AG04450 (cell line): ENCODE measurements at regions not wholly inside any gene's neighbourhood (a gene's known extent, or its start where the extent isn't known, plus 50 kb on each side); places are given as distances from the start of the nearest gene placed in this dataset. TPM values are rescaled to one million over a fixed set of nuclear protein-coding genes. Genes with fewer than 3 reads are reported as not detected.

Experiments used
- CTCF ChIA-PET: fragments of 300-600, 350-600 bp; formaldehyde crosslinking; extraction: SDS; loops from one replicate; lab custom pipeline; 2022; ENCODE audit warnings: antibody characterized with exemption, inconsistent platforms; lab: Charles Lee
- POLR2A ChIA-PET: fragments of 350-600 bp; formaldehyde crosslinking; extraction: SDS; loops from one replicate; lab custom pipeline; 2021; ENCODE audit warnings: antibody characterized with exemption, inconsistent platforms; lab: Yijun Ruan, JAX
- DNase-seq: peaks from one replicate; pipeline ENCODE4 v3.0.0-alpha.2; 2011; ENCODE audit warnings: low read depth, low spot score
- H3K27ac ChIP-seq: one replicate; pipeline ENCODE4 v1.5.1; 2012; ENCODE audit warnings: low read depth, low read length, control low read depth
- H3K27me3 ChIP-seq: one replicate; pipeline ENCODE4 v1.6.0; 2012; ENCODE audit warnings: low read length; ENCODE audit not compliant: control insufficient read depth, insufficient read depth
- H3K4me3 ChIP-seq: 2 replicates; pipeline ENCODE4 v1.5.1; 2011; ENCODE audit warnings: mild to moderate bottlenecking, low read depth, low read length, control low read depth
- H3K9me3 ChIP-seq: 2 replicates; pipeline ENCODE4 v1.5.1; 2012; ENCODE audit warnings: low read length; ENCODE audit not compliant: control insufficient read depth, insufficient read depth
- CTCF ChIP-seq: IDR thresholded peaks from 2 replicates; pipeline ENCODE4 v1.5.1; 2011; ENCODE audit warnings: low read depth, low read length, control low read depth, inconsistent platforms
- small RNA-seq: library from RNA; depleted of rRNA; stranded (forward); fragments of <200 nt; gene quantifications from one replicate; pipeline ENCODE3, GENCODE V24; 2012; ENCODE audit warnings: low read depth; ENCODE audit not compliant: insufficient read length

GRCh38 chr6:109224994-109225393 lies 129.7 kb downstream of the CEP57L1 start:
- POLR2A ChIA-PET = no interaction called here
- no peak for TF ChIP-seq CTCF

GRCh38 chr6:109224107-109224875 lies 129.0 kb downstream of the CEP57L1 start:
- Histone ChIP-seq H3K27me3 (peaks cover 9% of the 10 kb centered on the region), H3K9me3 (no peaks in the 10 kb centered on the region), H3K4me3 (no peak overlapping the region), H3K27ac (no peak overlapping the region)
- TF ChIP-seq CTCF = no peak
- ChIA-PET CTCF (no interaction called here), POLR2A (no interaction called here)
- DNase-seq = no peak

More at GRCh38 chr6:109224994-109225393, 129.7 kb downstream of the CEP57L1 start:
- no peak for DNase-seq
- CTCF ChIA-PET = no interaction called here
- H3K27ac ChIP-seq = no peak overlapping the region
- no peak overlapping the region for H3K4me3 ChIP-seq
- H3K27me3 ChIP-seq = peaks cover 9% of the 10 kb centered on the region
- H3K9me3 ChIP-seq = no peaks in the 10 kb centered on the region

DNA sequence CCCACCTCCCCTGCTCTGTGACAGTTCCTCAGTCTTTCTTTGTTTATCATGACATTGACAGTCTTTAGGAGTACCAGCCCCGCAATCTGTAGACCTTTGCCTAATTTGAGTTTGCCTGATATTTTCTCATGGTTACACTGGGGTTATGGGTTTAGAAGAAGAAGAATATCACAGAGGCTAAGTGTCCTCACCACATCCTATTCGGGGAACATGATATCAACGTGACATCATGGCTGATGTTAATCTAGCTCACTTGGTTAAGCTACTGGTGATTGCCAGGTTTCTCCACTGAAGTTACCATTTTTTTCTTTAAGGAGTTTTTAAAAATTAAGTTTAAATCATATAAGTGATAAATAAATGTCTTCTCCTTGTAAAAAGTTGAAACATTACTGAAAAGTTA lies 127.5 kb downstream of the CEP57L1 start:
- POLR2A ChIA-PET = no interaction called here
- DNase-seq = no peak
- CTCF ChIA-PET = no interaction called here

GRCh38 chr6:109221543-109222195 lies 126.4 kb downstream of the CEP57L1 start:
- CTCF ChIA-PET = no interaction called here
- Histone ChIP-seq H3K9me3 (no peaks in the 10 kb centered on the region), H3K4me3 (no peak overlapping the region), H3K27ac (no peak overlapping the region), H3K27me3 (peaks cover 7% of the 10 kb centered on the region)
- POLR2A ChIA-PET = no interaction called here
- DNase-seq = no peak
- TF ChIP-seq CTCF = no peak

More for the DNA sequence above, 127.5 kb downstream of the CEP57L1 start:
- H3K4me3 ChIP-seq = no peak overlapping the region
- H3K27ac ChIP-seq = no peak overlapping the region
- no peaks in the 10 kb centered on the region for H3K9me3 ChIP-seq
- no peak for TF ChIP-seq CTCF
- H3K27me3 ChIP-seq = peaks cover 9% of the 10 kb centered on the region

Small RNAs in the stretch of these regions (small RNA-seq; reads per million reads assigned to genes)
- gene AL359711.1 (not detected), gene RNY3P11 (not detected)
